ENCODE measurements at regions not wholly inside any gene's neighbourhood (a gene's known extent, or its start where the extent isn't known, plus 50 kb on each side); places are given as distances from the start of the nearest gene placed in this dataset.

DNA sequence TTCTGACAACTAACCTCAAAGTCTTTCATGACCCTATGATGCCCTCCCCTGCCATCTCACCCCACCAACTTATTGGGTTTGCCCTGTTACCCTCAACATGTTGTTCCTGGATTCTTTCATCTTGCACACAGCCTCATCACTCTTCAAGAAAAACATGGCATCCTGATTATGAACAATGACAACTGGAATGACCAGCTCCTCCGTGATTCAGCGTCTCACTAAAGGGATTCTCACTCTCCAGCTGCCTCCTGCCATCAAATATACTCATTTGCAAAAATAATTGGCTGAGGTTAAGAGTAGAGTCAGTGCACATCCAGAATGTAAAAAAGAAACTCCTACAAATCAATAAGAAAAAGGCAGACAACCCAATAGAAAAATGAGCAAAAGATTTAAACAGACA lies 59.7 kb upstream of the MDGA1 start:
- TF ChIP-seq, protein P1, sequence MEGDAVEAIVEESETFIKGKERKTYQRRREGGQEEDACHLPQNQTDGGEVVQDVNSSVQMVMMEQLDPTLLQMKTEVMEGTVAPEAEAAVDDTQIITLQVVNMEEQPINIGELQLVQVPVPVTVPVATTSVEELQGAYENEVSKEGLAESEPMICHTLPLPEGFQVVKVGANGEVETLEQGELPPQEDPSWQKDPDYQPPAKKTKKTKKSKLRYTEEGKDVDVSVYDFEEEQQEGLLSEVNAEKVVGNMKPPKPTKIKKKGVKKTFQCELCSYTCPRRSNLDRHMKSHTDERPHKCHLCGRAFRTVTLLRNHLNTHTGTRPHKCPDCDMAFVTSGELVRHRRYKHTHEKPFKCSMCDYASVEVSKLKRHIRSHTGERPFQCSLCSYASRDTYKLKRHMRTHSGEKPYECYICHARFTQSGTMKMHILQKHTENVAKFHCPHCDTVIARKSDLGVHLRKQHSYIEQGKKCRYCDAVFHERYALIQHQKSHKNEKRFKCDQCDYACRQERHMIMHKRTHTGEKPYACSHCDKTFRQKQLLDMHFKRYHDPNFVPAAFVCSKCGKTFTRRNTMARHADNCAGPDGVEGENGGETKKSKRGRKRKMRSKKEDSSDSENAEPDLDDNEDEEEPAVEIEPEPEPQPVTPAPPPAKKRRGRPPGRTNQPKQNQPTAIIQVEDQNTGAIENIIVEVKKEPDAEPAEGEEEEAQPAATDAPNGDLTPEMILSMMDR (IDR thresholded peaks at IDR 0.05; ENCODE audit: insufficient read depth, low read depth, low read length) = no peak
- TF ChIP-seq EZH2 (IDR thresholded peaks at IDR 0.05; ENCODE audit: insufficient read depth, low read length) = no peak
